GM12891 (cell line): ENCODE measurements at regions not wholly inside any gene's neighbourhood (a gene's known extent, or its start where the extent isn't known, plus 50 kb on each side); places are given as distances from the start of the nearest gene placed in this dataset.

ENCODE experiments used
- POLR2A ChIP-seq: IDR thresholded peaks from 2 replicates; pipeline ENCODE4 v1.6.1; 2011; ENCODE audit warnings: low read depth, low read length, control low read depth
- POLR2AphosphoS5 ChIP-seq: IDR thresholded peaks from 2 replicates; pipeline ENCODE4 v1.6.1; 2011; ENCODE audit warnings: low read depth, low read length, control low read depth
- POU2F2 ChIP-seq: IDR thresholded peaks from 2 replicates; pipeline ENCODE4 v1.6.1; 2011; ENCODE audit warnings: low read depth, mild to moderate bottlenecking, control low read depth, low read length, moderate library complexity
- TAF1 ChIP-seq: IDR thresholded peaks from 2 replicates; pipeline ENCODE4 v1.6.1; 2011; ENCODE audit warnings: low read depth, low read length, control low read depth

- TF ChIP-seq POLR2A (no peak), POU2F2 (no peak), TAF1 (no peak), POLR2AphosphoS5 (no peak)
These were observed 208.3 kb upstream of the STARD13 start for GRCh38 chr13:33493672-33494365.
